ENCODE measurements at regions not wholly inside any gene's neighbourhood (a gene's known extent, or its start where the extent isn't known, plus 50 kb on each side); places are given as distances from the start of the nearest gene placed in this dataset.

- ATAC-seq = peak; percentile 88 to 96
- peak overlapping the region; percentile 48 to 57 (median 50) for H3K4me3 ChIP-seq
- intact Hi-C loops (cut with DNase I; ENCODE audit: low total_unique reads) = loop anchor here (2.0 to 10.0 kb wide), 3 partner anchors 113 to 713 kb away; no protein-coding TSS in a partner anchor
- H3K36me3 ChIP-seq = no peaks in the 10 kb centered on the region
- no peak overlapping the region for H3K27ac ChIP-seq
- DNase-seq = peak; percentile 40 to 51
- in situ Hi-C loops (cut with MboI; ENCODE audit: low sequenced_read_pairs in 4 of 4) = loop anchor here in 1 of 4 donors (10.0 to 25.0 kb wide), 2 partner anchors 113 to 350 kb away; no protein-coding TSS in a partner anchor
- H3K9me3 ChIP-seq = no peaks in the 10 kb centered on the region
- H3K4me1 ChIP-seq = peaks cover 0 to 4% of the 10 kb centered on the region in 2 donors
- no peaks in the 10 kb centered on the region for H3K27me3 ChIP-seq
- TF ChIP-seq POLR2A (IDR thresholded peaks at IDR 0.05) (no peak), CTCF (IDR thresholded peaks at IDR 0.05 in 4 of 5, conservative IDR thresholded peaks at IDR 0.05 in 1 of 5) (peak; percentile 64 to 91 (median 82))
Observed at GRCh38 chr7:35537067-35538023, 157.6 kb downstream of the HERPUD2 start.

GRCh38 chr7:35536396-35536826, 158.5 kb downstream of the HERPUD2 start:
- Histone ChIP-seq H3K36me3 (no peaks in the 10 kb centered on the region), H3K27me3 (no peaks in the 10 kb centered on the region), H3K27ac (no peak overlapping the region), H3K4me1 (peaks cover 0 to 4% of the 10 kb centered on the region in 2 donors), H3K9me3 (no peaks in the 10 kb centered on the region), H3K4me3 (no peak overlapping the region)
- ATAC-seq (no peak), DNase-seq (no peak)
- in situ Hi-C loops (cut with MboI; ENCODE audit: low sequenced_read_pairs in 4 of 4) = loop anchor here in 1 of 4 donors (10.0 to 25.0 kb wide), 2 partner anchors 112 to 349 kb away; no protein-coding TSS in a partner anchor
- intact Hi-C loops (cut with DNase I; ENCODE audit: low total_unique reads) = loop anchor here (2.0 to 10.0 kb wide), 3 partner anchors 112 to 712 kb away; no protein-coding TSS in a partner anchor
- TF ChIP-seq CTCF (IDR thresholded peaks at IDR 0.05 in 4 of 5, conservative IDR thresholded peaks at IDR 0.05 in 1 of 5) (no peak), POLR2A (IDR thresholded peaks at IDR 0.05) (no peak)

DNA sequence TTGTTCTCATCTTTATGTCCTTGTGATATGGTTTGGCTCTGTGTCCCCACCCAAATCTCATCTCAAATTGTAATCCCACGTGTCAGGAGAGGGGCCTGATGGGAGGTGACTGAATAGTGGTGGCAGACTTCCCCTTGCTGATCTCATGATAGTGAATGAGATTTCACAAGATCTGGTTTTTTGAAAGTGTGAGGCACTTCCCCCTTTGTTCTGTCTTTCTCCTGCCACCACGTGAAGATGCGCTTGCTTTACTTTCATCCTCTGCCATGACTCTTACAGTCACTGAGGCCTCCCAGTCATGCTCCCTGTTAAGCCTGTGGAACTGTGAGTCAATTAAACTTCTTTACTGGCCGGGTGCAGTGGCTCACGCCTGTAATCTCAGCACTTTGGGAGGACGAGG, 161.0 kb downstream of the HERPUD2 start:
- in situ Hi-C loops (cut with MboI; ENCODE audit: low sequenced_read_pairs in 4 of 4) = loop anchor here in 1 of 4 donors (10.0 to 25.0 kb wide), 2 partner anchors 109 to 347 kb away; no protein-coding TSS in a partner anchor
- H3K36me3 ChIP-seq = no peaks in the 10 kb centered on the region
- TF ChIP-seq CTCF (IDR thresholded peaks at IDR 0.05 in 4 of 5, conservative IDR thresholded peaks at IDR 0.05 in 1 of 5) (no peak), POLR2A (IDR thresholded peaks at IDR 0.05) (no peak)
- intact Hi-C loops (cut with DNase I; ENCODE audit: low total_unique reads) = loop anchor here (10.0 kb wide), 2 partner anchors 109 to 709 kb away; no protein-coding TSS in a partner anchor
- H3K27me3 ChIP-seq = no peaks in the 10 kb centered on the region
- DNase-seq = no peak
- ATAC-seq = no peak
- H3K27ac ChIP-seq = no peak overlapping the region
- H3K9me3 ChIP-seq = no peaks in the 10 kb centered on the region
- H3K4me3 ChIP-seq = no peak overlapping the region
- H3K4me1 ChIP-seq = peaks cover 0 to 4% of the 10 kb centered on the region in 2 donors

GRCh38 chr7:35530124-35531109, 164.5 kb downstream of the HERPUD2 start:
- no peaks in the 10 kb centered on the region for H3K36me3 ChIP-seq
- H3K27ac ChIP-seq = no peak overlapping the region
- TF ChIP-seq CTCF (IDR thresholded peaks at IDR 0.05 in 4 of 5, conservative IDR thresholded peaks at IDR 0.05 in 1 of 5) (no peak), POLR2A (IDR thresholded peaks at IDR 0.05) (no peak)
- H3K9me3 ChIP-seq = no peaks in the 10 kb centered on the region
- DNase-seq = no peak
- no peaks in the 10 kb centered on the region for H3K4me1 ChIP-seq
- in situ Hi-C loops (cut with MboI; ENCODE audit: low sequenced_read_pairs in 4 of 4) (loop anchor here in 1 of 4 donors (10.0 to 25.0 kb wide), 2 partner anchors 106 to 343 kb away; no protein-coding TSS in a partner anchor), intact Hi-C loops (cut with DNase I; ENCODE audit: low total_unique reads) (loop anchor here (10.0 kb wide), 2 partner anchors 106 to 706 kb away; no protein-coding TSS in a partner anchor)
- peaks cover 0 to 2% (median 0%) of the 10 kb centered on the region in 3 donors for H3K27me3 ChIP-seq
- no peak for ATAC-seq
- H3K4me3 ChIP-seq = no peak overlapping the region

Measured in gastrocnemius medialis (tissue), 4 donors.